ENCODE measurements at regions not wholly inside any gene's neighbourhood (a gene's known extent, or its start where the extent isn't known, plus 50 kb on each side); places are given as distances from the start of the nearest gene placed in this dataset.

DNA sequence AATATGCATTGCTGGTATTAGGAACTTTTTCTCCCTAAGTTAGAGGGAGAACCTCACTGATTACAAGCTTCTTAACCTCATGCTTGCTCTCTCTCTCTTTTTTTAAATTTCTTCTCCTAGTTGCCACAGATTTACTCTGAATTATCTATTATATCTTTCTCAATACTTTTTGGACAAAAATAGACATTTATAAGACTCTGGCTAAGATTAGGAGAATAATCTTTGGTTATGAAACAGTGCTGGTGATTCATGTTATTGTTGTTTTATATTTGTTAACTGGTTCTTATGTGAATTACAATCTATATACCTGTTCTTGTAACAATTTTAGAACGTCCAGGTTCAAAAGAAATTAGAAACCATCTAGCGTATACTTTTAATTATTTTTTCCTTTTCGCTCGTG, 187.8 kb downstream of the OGFRL1 start (continued):
- TF ChIP-seq, protein P1, sequence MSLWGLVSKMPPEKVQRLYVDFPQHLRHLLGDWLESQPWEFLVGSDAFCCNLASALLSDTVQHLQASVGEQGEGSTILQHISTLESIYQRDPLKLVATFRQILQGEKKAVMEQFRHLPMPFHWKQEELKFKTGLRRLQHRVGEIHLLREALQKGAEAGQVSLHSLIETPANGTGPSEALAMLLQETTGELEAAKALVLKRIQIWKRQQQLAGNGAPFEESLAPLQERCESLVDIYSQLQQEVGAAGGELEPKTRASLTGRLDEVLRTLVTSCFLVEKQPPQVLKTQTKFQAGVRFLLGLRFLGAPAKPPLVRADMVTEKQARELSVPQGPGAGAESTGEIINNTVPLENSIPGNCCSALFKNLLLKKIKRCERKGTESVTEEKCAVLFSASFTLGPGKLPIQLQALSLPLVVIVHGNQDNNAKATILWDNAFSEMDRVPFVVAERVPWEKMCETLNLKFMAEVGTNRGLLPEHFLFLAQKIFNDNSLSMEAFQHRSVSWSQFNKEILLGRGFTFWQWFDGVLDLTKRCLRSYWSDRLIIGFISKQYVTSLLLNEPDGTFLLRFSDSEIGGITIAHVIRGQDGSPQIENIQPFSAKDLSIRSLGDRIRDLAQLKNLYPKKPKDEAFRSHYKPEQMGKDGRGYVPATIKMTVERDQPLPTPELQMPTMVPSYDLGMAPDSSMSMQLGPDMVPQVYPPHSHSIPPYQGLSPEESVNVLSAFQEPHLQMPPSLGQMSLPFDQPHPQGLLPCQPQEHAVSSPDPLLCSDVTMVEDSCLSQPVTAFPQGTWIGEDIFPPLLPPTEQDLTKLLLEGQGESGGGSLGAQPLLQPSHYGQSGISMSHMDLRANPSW (CRISPR knock-in tag; conservative IDR thresholded peaks at IDR 0.05; ENCODE audit: low read depth) = no peak

DNA sequence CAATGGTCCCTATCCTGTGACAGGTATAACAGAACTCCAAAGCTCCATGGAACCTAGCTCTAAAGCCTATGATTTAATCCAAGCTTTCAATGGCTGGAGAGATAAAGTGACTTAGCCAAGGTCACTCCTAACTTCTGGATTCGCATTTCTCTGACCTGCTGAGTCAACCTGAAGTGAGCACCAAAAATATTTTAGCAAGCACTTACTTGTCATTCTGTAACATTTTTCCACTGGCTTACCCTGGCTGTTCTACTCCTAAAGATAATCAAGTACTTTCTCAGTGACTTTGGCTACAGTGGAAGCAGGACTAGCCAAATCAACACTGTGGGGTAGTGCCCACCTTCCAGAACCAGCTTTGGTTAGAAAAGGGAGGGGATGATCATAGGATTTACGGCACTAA, 188.3 kb downstream of the OGFRL1 start:
- POLR2A ChIA-PET = no interaction called here

More for the DNA sequence above, 188.3 kb downstream of the OGFRL1 start:
- H3K27me3 Mint-ChIP-seq (ENCODE audit: low read depth) = no peaks in the 10 kb centered on the region
- H3K4me3 Mint-ChIP-seq = no peak overlapping the region
- DNase-seq (ENCODE audit: low spot score) (no peak), ATAC-seq (no peak)
- no peak overlapping the region for H3K27ac Mint-ChIP-seq
- CTCF ChIA-PET = no interaction called here
- peaks cover 32% of the 10 kb centered on the region for H3K4me1 Mint-ChIP-seq
- H3K9me3 Mint-ChIP-seq = no peaks in the 10 kb centered on the region
- no peak for TF ChIP-seq NR1H2 (CRISPR knock-in tag; IDR thresholded peaks at IDR 0.05)
- no peak for TF ChIP-seq TCF7 (CRISPR knock-in tag; IDR thresholded peaks at IDR 0.05; ENCODE audit: low read depth)
- TF ChIP-seq USF2 (CRISPR knock-in tag; IDR thresholded peaks at IDR 0.05) = no peak
- TF ChIP-seq GTF2I (CRISPR knock-in tag; conservative IDR thresholded peaks at IDR 0.05) = no peak
- no peak for TF ChIP-seq OVOL2 (CRISPR knock-in tag; IDR thresholded peaks at IDR 0.05; ENCODE audit: borderline replicate concordance)
- TF ChIP-seq, protein P2, sequence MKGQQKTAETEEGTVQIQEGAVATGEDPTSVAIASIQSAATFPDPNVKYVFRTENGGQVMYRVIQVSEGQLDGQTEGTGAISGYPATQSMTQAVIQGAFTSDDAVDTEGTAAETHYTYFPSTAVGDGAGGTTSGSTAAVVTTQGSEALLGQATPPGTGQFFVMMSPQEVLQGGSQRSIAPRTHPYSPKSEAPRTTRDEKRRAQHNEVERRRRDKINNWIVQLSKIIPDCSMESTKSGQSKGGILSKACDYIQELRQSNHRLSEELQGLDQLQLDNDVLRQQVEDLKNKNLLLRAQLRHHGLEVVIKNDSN (CRISPR knock-in tag; IDR thresholded peaks at IDR 0.05) = no peak
- no peak for TF ChIP-seq TEAD4 (CRISPR knock-in tag; IDR thresholded peaks at IDR 0.05)
- no peak for TF ChIP-seq RORB (CRISPR knock-in tag; IDR thresholded peaks at IDR 0.05)
- TF ChIP-seq EMX1 (CRISPR knock-in tag; IDR thresholded peaks at IDR 0.05) = no peak
- TF ChIP-seq ZNF512 (CRISPR knock-in tag; IDR thresholded peaks at IDR 0.05; ENCODE audit: borderline replicate concordance) = no peak
- TF ChIP-seq, protein P3, sequence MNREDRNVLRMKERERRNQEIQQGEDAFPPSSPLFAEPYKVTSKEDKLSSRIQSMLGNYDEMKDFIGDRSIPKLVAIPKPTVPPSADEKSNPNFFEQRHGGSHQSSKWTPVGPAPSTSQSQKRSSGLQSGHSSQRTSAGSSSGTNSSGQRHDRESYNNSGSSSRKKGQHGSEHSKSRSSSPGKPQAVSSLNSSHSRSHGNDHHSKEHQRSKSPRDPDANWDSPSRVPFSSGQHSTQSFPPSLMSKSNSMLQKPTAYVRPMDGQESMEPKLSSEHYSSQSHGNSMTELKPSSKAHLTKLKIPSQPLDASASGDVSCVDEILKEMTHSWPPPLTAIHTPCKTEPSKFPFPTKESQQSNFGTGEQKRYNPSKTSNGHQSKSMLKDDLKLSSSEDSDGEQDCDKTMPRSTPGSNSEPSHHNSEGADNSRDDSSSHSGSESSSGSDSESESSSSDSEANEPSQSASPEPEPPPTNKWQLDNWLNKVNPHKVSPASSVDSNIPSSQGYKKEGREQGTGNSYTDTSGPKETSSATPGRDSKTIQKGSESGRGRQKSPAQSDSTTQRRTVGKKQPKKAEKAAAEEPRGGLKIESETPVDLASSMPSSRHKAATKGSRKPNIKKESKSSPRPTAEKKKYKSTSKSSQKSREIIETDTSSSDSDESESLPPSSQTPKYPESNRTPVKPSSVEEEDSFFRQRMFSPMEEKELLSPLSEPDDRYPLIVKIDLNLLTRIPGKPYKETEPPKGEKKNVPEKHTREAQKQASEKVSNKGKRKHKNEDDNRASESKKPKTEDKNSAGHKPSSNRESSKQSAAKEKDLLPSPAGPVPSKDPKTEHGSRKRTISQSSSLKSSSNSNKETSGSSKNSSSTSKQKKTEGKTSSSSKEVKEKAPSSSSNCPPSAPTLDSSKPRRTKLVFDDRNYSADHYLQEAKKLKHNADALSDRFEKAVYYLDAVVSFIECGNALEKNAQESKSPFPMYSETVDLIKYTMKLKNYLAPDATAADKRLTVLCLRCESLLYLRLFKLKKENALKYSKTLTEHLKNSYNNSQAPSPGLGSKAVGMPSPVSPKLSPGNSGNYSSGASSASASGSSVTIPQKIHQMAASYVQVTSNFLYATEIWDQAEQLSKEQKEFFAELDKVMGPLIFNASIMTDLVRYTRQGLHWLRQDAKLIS (CRISPR knock-in tag; IDR thresholded peaks at IDR 0.05; ENCODE audit: borderline replicate concordance) = no peak
- TF ChIP-seq ESRRA (CRISPR knock-in tag; IDR thresholded peaks at IDR 0.05; ENCODE audit: borderline replicate concordance) = no peak
- no peaks in the 10 kb centered on the region for H3K36me3 Mint-ChIP-seq
